HL-60 (cell line): ENCODE measurements at regions not wholly inside any gene's neighbourhood (a gene's known extent, or its start where the extent isn't known, plus 50 kb on each side); places are given as distances from the start of the nearest gene placed in this dataset.

ENCODE experiments used
- CTCF ChIP-seq: IDR thresholded peaks from one replicate; pipeline ENCODE4 v1.5.1; 2011; ENCODE audit warnings: low read length, control low read depth, inconsistent platforms; ENCODE audit not compliant: insufficient read depth
- POLR2AphosphoS5 ChIP-seq: IDR thresholded peaks from 2 replicates; pipeline ENCODE4 v1.6.1; 2012; ENCODE audit warnings: low read depth
- REST ChIP-seq: IDR thresholded peaks from 2 replicates; pipeline ENCODE4 v1.6.1; 2012; ENCODE audit warnings: low read depth; ENCODE audit not compliant: insufficient replicate concordance

- TF ChIP-seq CTCF, result no peak
- no peak for TF ChIP-seq POLR2AphosphoS5
- no peak for TF ChIP-seq REST
Measured at GRCh38 chr12:95411057-95411456, 62.9 kb upstream of the METAP2 start.
